IPS-20b (cell line): ENCODE measurements at regions not wholly inside any gene's neighbourhood (a gene's known extent, or its start where the extent isn't known, plus 50 kb on each side); places are given as distances from the start of the nearest gene placed in this dataset.

Experiments used
- H3K27ac ChIP-seq: one replicate; pipeline ENCODE4 v1.5.1; 2013; ENCODE audit warnings: low read length
- H3K27me3 ChIP-seq: 2 replicates; pipeline ENCODE4 v1.6.1; 2013; ENCODE audit warnings: mild to moderate bottlenecking, low read length, inconsistent platforms; ENCODE audit not compliant: insufficient read depth
- H3K36me3 ChIP-seq: 2 replicates; pipeline ENCODE4 v1.6.1; 2013; ENCODE audit warnings: low read depth, mild to moderate bottlenecking, inconsistent platforms, low read length, moderate library complexity; ENCODE audit not compliant: insufficient read depth
- H3K4me1 ChIP-seq: 2 replicates; pipeline ENCODE4 v1.6.1; 2013; ENCODE audit warnings: mild to moderate bottlenecking, control low read depth, inconsistent platforms, low read length, moderate library complexity; ENCODE audit not compliant: insufficient read depth
- H3K4me3 ChIP-seq: 2 replicates; pipeline ENCODE4 v1.5.1; 2013; ENCODE audit warnings: mild to moderate bottlenecking, low read length, inconsistent platforms
- H3K9ac ChIP-seq: 2 replicates; pipeline ENCODE4 v1.6.1; 2013; ENCODE audit warnings: low read depth, mild to moderate bottlenecking, inconsistent platforms, low read length, moderate library complexity
- H3K9me3 ChIP-seq: 2 replicates; pipeline ENCODE4 v1.6.1; 2013; ENCODE audit warnings: mild to moderate bottlenecking, low read depth, low read length, inconsistent platforms; ENCODE audit not compliant: insufficient read depth

GRCh38 chr2:18299423-18300212, 260.8 kb downstream of the RDH14 start:
- Histone ChIP-seq H3K27ac (no peak overlapping the region), H3K4me1 (no peaks in the 10 kb centered on the region; the same call in 1 of the 2 replicates), H3K9me3 (no peaks in the 10 kb centered on the region), H3K36me3 (no peaks in the 10 kb centered on the region), H3K27me3 (no peaks in the 10 kb centered on the region), H3K9ac (no peak overlapping the region), H3K4me3 (no peak overlapping the region)

GRCh38 chr2:18297534-18298058, 262.9 kb downstream of the RDH14 start:
- Histone ChIP-seq H3K4me3 (no peak overlapping the region), H3K4me1 (no peaks in the 10 kb centered on the region; the same call in 1 of the 2 replicates), H3K27me3 (no peaks in the 10 kb centered on the region), H3K36me3 (no peaks in the 10 kb centered on the region), H3K9ac (no peak overlapping the region), H3K27ac (no peak overlapping the region), H3K9me3 (no peaks in the 10 kb centered on the region)

- no peaks in the 10 kb centered on the region for H3K27me3 ChIP-seq
- no peaks in the 10 kb centered on the region for H3K4me1 ChIP-seq
- no peak overlapping the region for H3K27ac ChIP-seq
- no peak overlapping the region for H3K4me3 ChIP-seq
- no peaks in the 10 kb centered on the region for H3K36me3 ChIP-seq
- no peak overlapping the region for H3K9ac ChIP-seq
- H3K9me3 ChIP-seq = no peaks in the 10 kb centered on the region
Observed at GRCh38 chr2:18290386-18290785, 270.1 kb downstream of the RDH14 start.

- H3K4me1 ChIP-seq = no peaks in the 10 kb centered on the region
- no peaks in the 10 kb centered on the region for H3K36me3 ChIP-seq
- H3K27ac ChIP-seq = no peak overlapping the region
- H3K27me3 ChIP-seq = no peaks in the 10 kb centered on the region
- H3K9ac ChIP-seq = no peak overlapping the region
- peaks cover 3% of the 10 kb centered on the region; the same call in 1 of the 2 replicates for H3K9me3 ChIP-seq
- no peak overlapping the region for H3K4me3 ChIP-seq
Observed at GRCh38 chr2:18286897-18287296, 273.6 kb downstream of the RDH14 start.

- Histone ChIP-seq H3K27me3 (no peaks in the 10 kb centered on the region), H3K9ac (no peak overlapping the region), H3K9me3 (peaks cover 3% of the 10 kb centered on the region; the same call in 1 of the 2 replicates), H3K4me1 (no peaks in the 10 kb centered on the region), H3K27ac (no peak overlapping the region), H3K4me3 (no peak overlapping the region), H3K36me3 (no peaks in the 10 kb centered on the region)
Observed at GRCh38 chr2:18284331-18284730, 276.1 kb downstream of the RDH14 start.

- no peak overlapping the region for H3K9ac ChIP-seq
- no peaks in the 10 kb centered on the region for H3K4me1 ChIP-seq
- no peak overlapping the region for H3K27ac ChIP-seq
- H3K9me3 ChIP-seq = peaks cover 3% of the 10 kb centered on the region; the same call in 1 of the 2 replicates
- no peaks in the 10 kb centered on the region for H3K36me3 ChIP-seq
- H3K27me3 ChIP-seq = no peaks in the 10 kb centered on the region
- H3K4me3 ChIP-seq = no peak overlapping the region
Observed at GRCh38 chr2:18282026-18282425, 278.4 kb downstream of the RDH14 start.

GRCh38 chr2:18276583-18277075, 283.8 kb downstream of the RDH14 start:
- Histone ChIP-seq H3K4me1 (no peaks in the 10 kb centered on the region), H3K9ac (no peak overlapping the region), H3K27me3 (no peaks in the 10 kb centered on the region), H3K9me3 (no peaks in the 10 kb centered on the region), H3K36me3 (no peaks in the 10 kb centered on the region), H3K4me3 (no peak overlapping the region), H3K27ac (no peak overlapping the region)

- Histone ChIP-seq H3K36me3 (no peaks in the 10 kb centered on the region), H3K27me3 (no peaks in the 10 kb centered on the region), H3K9ac (no peak overlapping the region), H3K4me3 (no peak overlapping the region), H3K4me1 (no peaks in the 10 kb centered on the region), H3K27ac (no peak overlapping the region), H3K9me3 (no peaks in the 10 kb centered on the region)
Observed at GRCh38 chr2:18273205-18273604, 287.2 kb downstream of the RDH14 start.

- Histone ChIP-seq H3K36me3 (no peaks in the 10 kb centered on the region), H3K9me3 (no peaks in the 10 kb centered on the region), H3K27me3 (no peaks in the 10 kb centered on the region)
Observed at GRCh38 chr2:18272148-18272494, 288.3 kb downstream of the RDH14 start.

GRCh38 chr2:18271370-18272147, 288.9 kb downstream of the RDH14 start:
- H3K4me1 ChIP-seq = no peaks in the 10 kb centered on the region
- H3K27me3 ChIP-seq = no peaks in the 10 kb centered on the region
- no peak overlapping the region for H3K9ac ChIP-seq
- H3K36me3 ChIP-seq = no peaks in the 10 kb centered on the region
- H3K27ac ChIP-seq = no peak overlapping the region
- no peaks in the 10 kb centered on the region for H3K9me3 ChIP-seq
- H3K4me3 ChIP-seq = no peak overlapping the region

More at GRCh38 chr2:18272148-18272494, 288.3 kb downstream of the RDH14 start:
- H3K27ac ChIP-seq = no peak overlapping the region
- H3K4me3 ChIP-seq = no peak overlapping the region
- H3K4me1 ChIP-seq = no peaks in the 10 kb centered on the region
- no peak overlapping the region for H3K9ac ChIP-seq

- H3K27me3 ChIP-seq = no peaks in the 10 kb centered on the region
- H3K4me1 ChIP-seq = no peaks in the 10 kb centered on the region
- H3K9ac ChIP-seq = no peak overlapping the region
- H3K4me3 ChIP-seq = no peak overlapping the region
- no peak overlapping the region for H3K27ac ChIP-seq
- H3K9me3 ChIP-seq = no peaks in the 10 kb centered on the region
- no peaks in the 10 kb centered on the region for H3K36me3 ChIP-seq
Observed at GRCh38 chr2:18268400-18268799, 292.1 kb downstream of the RDH14 start.
